Dendritic cell treated with granulocyte-macrophage colony-stimulating factor and Interleukin-4, amounts not matched to agents 40 ng/mL and 50 ng/mL, for 4 days (primary cell): ENCODE measurements at regions not wholly inside any gene's neighbourhood (a gene's known extent, or its start where the extent isn't known, plus 50 kb on each side); places are given as distances from the start of the nearest gene placed in this dataset.
"Not testable (repeated sequence)": the region's sequence is repeated elsewhere in the genome, so short reads cannot be mapped to it uniquely, and the experiment has no call there.

Experiments
- H3K27ac Mint-ChIP-seq: one replicate; pipeline ENCODE4 v1.8.0; 2022; ENCODE audit warnings: mild to moderate bottlenecking, mixed read lengths
- H3K27me3 Mint-ChIP-seq: one replicate; pipeline ENCODE4 v1.8.0; 2022; ENCODE audit warnings: mild to moderate bottlenecking, mixed read lengths
- H3K36me3 Mint-ChIP-seq: one replicate; pipeline ENCODE4 v1.8.0; 2022; ENCODE audit warnings: low read depth, mixed read lengths
- H3K4me1 Mint-ChIP-seq: one replicate; pipeline ENCODE4 v1.8.0; 2022; ENCODE audit warnings: low read depth, mixed read lengths
- H3K4me3 Mint-ChIP-seq: one replicate; pipeline ENCODE4 v1.8.0; 2022; ENCODE audit warnings: mild to moderate bottlenecking, moderate library complexity, mixed read lengths
- H3K9me3 Mint-ChIP-seq: one replicate; pipeline ENCODE4 v1.8.0; 2022; ENCODE audit warnings: mixed read lengths
- intact Hi-C: fragments of 100-400 bp; cut with micrococcal nuclease; formaldehyde crosslinking; loops from one replicate; pipeline ENCODE4 v1.15.0; 2022

- Mint-ChIP-seq H3K36me3 (no peaks in the 10 kb centered on the region), H3K27ac (no peak overlapping the region), H3K4me1 (peaks cover 19% of the 10 kb centered on the region), H3K27me3 (peaks cover 1% of the 10 kb centered on the region), H3K9me3 (no peaks in the 10 kb centered on the region), H3K4me3 (no peak overlapping the region)
- intact Hi-C loops = no loop called here
Observed at GRCh38 chr22:44650806-44651205, 51.2 kb upstream of the PRR5 start.

GRCh38 chr22:44648821-44649565, 53.0 kb upstream of the PRR5 start:
- intact Hi-C loops = no loop called here
- peaks cover 19% of the 10 kb centered on the region for H3K4me1 Mint-ChIP-seq
- H3K27ac Mint-ChIP-seq = peak overlapping the region; percentile 64

GRCh38 chr22:44648085-44648820, 53.8 kb upstream of the PRR5 start:
- intact Hi-C loops = no loop called here
- Mint-ChIP-seq H3K27ac (peak overlapping the region; percentile 64), H3K36me3 (no peaks in the 10 kb centered on the region), H3K9me3 (no peaks in the 10 kb centered on the region), H3K4me3 (no peak overlapping the region), H3K27me3 (peaks cover 5% of the 10 kb centered on the region), H3K4me1 (peaks cover 19% of the 10 kb centered on the region)

More at GRCh38 chr22:44648821-44649565, 53.0 kb upstream of the PRR5 start:
- no peaks in the 10 kb centered on the region for H3K36me3 Mint-ChIP-seq
- no peak overlapping the region for H3K4me3 Mint-ChIP-seq
- no peaks in the 10 kb centered on the region for H3K9me3 Mint-ChIP-seq
- H3K27me3 Mint-ChIP-seq = peaks cover 5% of the 10 kb centered on the region

- intact Hi-C loops = no loop called here
- Mint-ChIP-seq H3K4me1 (peaks cover 19% of the 10 kb centered on the region), H3K9me3 (no peaks in the 10 kb centered on the region), H3K27me3 (peaks cover 5% of the 10 kb centered on the region), H3K4me3 (no peak overlapping the region), H3K27ac (no peak overlapping the region), H3K36me3 (no peaks in the 10 kb centered on the region)
Observed at GRCh38 chr22:44647141-44647540, 54.9 kb upstream of the PRR5 start.

GRCh38 chr22:44646668-44647067, 55.3 kb upstream of the PRR5 start:
- Mint-ChIP-seq H3K36me3 (no peaks in the 10 kb centered on the region), H3K9me3 (no peaks in the 10 kb centered on the region), H3K27me3 (peaks cover 5% of the 10 kb centered on the region), H3K27ac (no peak overlapping the region), H3K4me3 (no peak overlapping the region), H3K4me1 (peaks cover 19% of the 10 kb centered on the region)
- intact Hi-C loops = no loop called here

- H3K4me3 Mint-ChIP-seq = no peak overlapping the region
- no peaks in the 10 kb centered on the region for H3K9me3 Mint-ChIP-seq
- peaks cover 14% of the 10 kb centered on the region for H3K4me1 Mint-ChIP-seq
- H3K27me3 Mint-ChIP-seq = peaks cover 4% of the 10 kb centered on the region
- H3K36me3 Mint-ChIP-seq = no peaks in the 10 kb centered on the region
- intact Hi-C loops = no loop called here
- H3K27ac Mint-ChIP-seq = no peak overlapping the region
Observed at GRCh38 chr22:44646141-44646540, 55.9 kb upstream of the PRR5 start.

- intact Hi-C loops = no loop called here
- peaks cover 14% of the 10 kb centered on the region for H3K4me1 Mint-ChIP-seq
- no peak overlapping the region for H3K27ac Mint-ChIP-seq
- H3K9me3 Mint-ChIP-seq = no peaks in the 10 kb centered on the region
- peaks cover 8% of the 10 kb centered on the region for H3K27me3 Mint-ChIP-seq
- H3K4me3 Mint-ChIP-seq = no peak overlapping the region
- H3K36me3 Mint-ChIP-seq = no peaks in the 10 kb centered on the region
Observed at GRCh38 chr22:44645531-44645930, 56.5 kb upstream of the PRR5 start.

GRCh38 chr22:44645083-44645482, 56.9 kb upstream of the PRR5 start:
- no peak overlapping the region for H3K4me3 Mint-ChIP-seq
- H3K27ac Mint-ChIP-seq = no peak overlapping the region
- H3K4me1 Mint-ChIP-seq = peaks cover 14% of the 10 kb centered on the region
- H3K36me3 Mint-ChIP-seq = no peaks in the 10 kb centered on the region
- intact Hi-C loops = no loop called here
- no peaks in the 10 kb centered on the region for H3K9me3 Mint-ChIP-seq
- H3K27me3 Mint-ChIP-seq = peaks cover 9% of the 10 kb centered on the region

- H3K4me1 Mint-ChIP-seq, intact Hi-C loops, H3K36me3 Mint-ChIP-seq, H3K9me3 Mint-ChIP-seq, H3K4me3 Mint-ChIP-seq, H3K27ac Mint-ChIP-seq: not testable (repeated sequence)
- H3K27me3 Mint-ChIP-seq = peaks cover 12% of the 10 kb centered on the region
Observed at GRCh38 chr22:44643526-44644101, 58.4 kb upstream of the PRR5 start.

- intact Hi-C loops = no loop called here
- no peak overlapping the region for H3K27ac Mint-ChIP-seq
- no peaks in the 10 kb centered on the region for H3K4me1 Mint-ChIP-seq
- peaks cover 13% of the 10 kb centered on the region for H3K27me3 Mint-ChIP-seq
- H3K4me3 Mint-ChIP-seq = no peak overlapping the region
- no peaks in the 10 kb centered on the region for H3K36me3 Mint-ChIP-seq
- no peaks in the 10 kb centered on the region for H3K9me3 Mint-ChIP-seq
Observed at GRCh38 chr22:44642096-44642644, 59.8 kb upstream of the PRR5 start.

- intact Hi-C loops = no loop called here
- Mint-ChIP-seq H3K4me3 (no peak overlapping the region), H3K4me1 (no peaks in the 10 kb centered on the region), H3K36me3 (no peaks in the 10 kb centered on the region), H3K27ac (no peak overlapping the region), H3K9me3 (no peaks in the 10 kb centered on the region), H3K27me3 (peaks cover 18% of the 10 kb centered on the region)
Observed at GRCh38 chr22:44640618-44641155, 61.3 kb upstream of the PRR5 start.

GRCh38 chr22:44639891-44640617, 62.0 kb upstream of the PRR5 start:
- H3K4me3 Mint-ChIP-seq = no peak overlapping the region
- H3K27me3 Mint-ChIP-seq = peaks cover 14% of the 10 kb centered on the region
- no peaks in the 10 kb centered on the region for H3K9me3 Mint-ChIP-seq
- H3K27ac Mint-ChIP-seq = no peak overlapping the region
- no peaks in the 10 kb centered on the region for H3K4me1 Mint-ChIP-seq
- intact Hi-C loops = no loop called here
- H3K36me3 Mint-ChIP-seq = no peaks in the 10 kb centered on the region

GRCh38 chr22:44638971-44639760, 62.8 kb upstream of the PRR5 start:
- Mint-ChIP-seq H3K36me3 (no peaks in the 10 kb centered on the region), H3K4me1 (no peaks in the 10 kb centered on the region), H3K27ac (no peak overlapping the region), H3K27me3 (peaks cover 14% of the 10 kb centered on the region), H3K9me3 (no peaks in the 10 kb centered on the region), H3K4me3 (no peak overlapping the region)
- intact Hi-C loops = no loop called here
